ENCODE measurements at regions not wholly inside any gene's neighbourhood (a gene's known extent, or its start where the extent isn't known, plus 50 kb on each side); places are given as distances from the start of the nearest gene placed in this dataset.

- Histone ChIP-seq H3K23ac (ENCODE audit: insufficient read length) (no peak overlapping the region), H4K91ac (replicated peaks; ENCODE audit: insufficient read length, low read length) (no peak overlapping the region), H2BK20ac (ENCODE audit: low read length) (no peak overlapping the region), H2BK15ac (ENCODE audit: low read length) (no peak overlapping the region), H3K27ac (ENCODE audit: low read depth, low read length) (no peak overlapping the region), H3K36me3 (ENCODE audit: control insufficient read depth in 2 of 4, insufficient read depth in 4 of 4, low read length in 3 of 4) (no peaks in the 10 kb centered on the region), H4K5ac (ENCODE audit: insufficient read length, low read depth, low read length) (no peak overlapping the region), H2BK12ac (ENCODE audit: low read depth, low read length) (no peak overlapping the region), H3K9me3 (ENCODE audit: insufficient read depth in 2 of 2, low read depth in 1 of 2, low read length in 1 of 2) (no peaks in the 10 kb centered on the region), H3K4me1 (replicated peaks in 1 of 4; ENCODE audit: control insufficient read depth in 3 of 4, insufficient read depth in 4 of 4, low read length in 3 of 4) (no peaks in the 10 kb centered on the region), H4K20me1 (replicated peaks in 1 of 2; ENCODE audit: control insufficient read depth in 1 of 2, insufficient read depth in 2 of 2, low read length in 2 of 2) (no peaks in the 10 kb centered on the region), H3K14ac (ENCODE audit: insufficient read length) (no peak overlapping the region), H4K8ac (ENCODE audit: extremely low read depth, insufficient read depth, low read length) (no peak overlapping the region), H3K79me1 (ENCODE audit: low read depth, low read length) (no peaks in the 10 kb centered on the region), H3K9ac (replicated peaks in 1 of 4; ENCODE audit: extremely low read depth in 1 of 4, low read depth in 3 of 4, low read length in 3 of 4) (no peak overlapping the region), H2AK5ac (ENCODE audit: low read depth, low read length) (no peak overlapping the region), H3K4ac (replicated peaks; ENCODE audit: insufficient read length, low read depth, low read length) (no peak overlapping the region), H2BK120ac (replicated peaks; ENCODE audit: low read depth, low read length) (no peak overlapping the region), H3K56ac (replicated peaks; ENCODE audit: insufficient read length, low read depth, low read length) (no peak overlapping the region), H2AFZ (ENCODE audit: low read length) (no peak overlapping the region), H3K4me3 (ENCODE audit: extremely low read depth in 1 of 4, insufficient read depth in 2 of 4, low read depth in 3 of 4, low read length in 4 of 4) (no peak overlapping the region), H3K4me2 (ENCODE audit: insufficient read depth in 1 of 2, low read depth in 2 of 2, low read length in 2 of 2) (no peak overlapping the region), H3K18ac (ENCODE audit: extremely low read depth, low read length) (no peak overlapping the region), H3K79me2 (ENCODE audit: control insufficient read depth in 1 of 2, insufficient read depth in 2 of 2, low read length in 2 of 2) (no peaks in the 10 kb centered on the region), H2BK5ac (ENCODE audit: low read depth, low read length) (no peak overlapping the region), H3K23me2 (ENCODE audit: low read depth, low read length) (no peaks in the 10 kb centered on the region), H3K27me3 (replicated peaks in 1 of 4; ENCODE audit: control insufficient read depth in 3 of 4, extremely low read depth in 1 of 4, insufficient read depth in 3 of 4, low read length in 3 of 4) (no peaks in the 10 kb centered on the region)
- no peak for DNase-seq (ENCODE audit: low read depth in 1 of 2, low spot score in 2 of 2)
- ChIA-PET CTCF (ENCODE audit: partially characterized antibody) (interaction anchor here (1.1 to 1.3 kb wide), 2 partner anchors 12 to 356 kb away, joined by 3 to 5 read pairs; no protein-coding TSS in a partner anchor), POLR2A (ENCODE audit: partially characterized antibody) (no interaction called here)
- WGBS, 2 experiments (ENCODE audit: extremely low coverage in 1 of 2, insufficient coverage in 1 of 2, insufficient read length in 1 of 2, insufficient replicate concordance in 2 of 2, low coverage in 1 of 2, low lambda C conversion rate in 2 of 2, missing lambda C conversion rate in 1 of 2): 93% methylated on average over 3 of the region's 3 CpGs; no CpG with 5 or more reads in 1 of the 2 experiments
- no peak for FAIRE-seq
- TF ChIP-seq KDM5A (IDR thresholded peaks at IDR 0.05; ENCODE audit: low read length): no peak
These were observed 60.7 kb upstream of the CTNNB1 start for GRCh38 chr3:41138601-41139000.
